ENCODE measurements at regions not wholly inside any gene's neighbourhood (a gene's known extent, or its start where the extent isn't known, plus 50 kb on each side); places are given as distances from the start of the nearest gene placed in this dataset.
"Not testable (repeated sequence)": the region's sequence is repeated elsewhere in the genome, so short reads cannot be mapped to it uniquely, and the experiment has no call there.

DNA sequence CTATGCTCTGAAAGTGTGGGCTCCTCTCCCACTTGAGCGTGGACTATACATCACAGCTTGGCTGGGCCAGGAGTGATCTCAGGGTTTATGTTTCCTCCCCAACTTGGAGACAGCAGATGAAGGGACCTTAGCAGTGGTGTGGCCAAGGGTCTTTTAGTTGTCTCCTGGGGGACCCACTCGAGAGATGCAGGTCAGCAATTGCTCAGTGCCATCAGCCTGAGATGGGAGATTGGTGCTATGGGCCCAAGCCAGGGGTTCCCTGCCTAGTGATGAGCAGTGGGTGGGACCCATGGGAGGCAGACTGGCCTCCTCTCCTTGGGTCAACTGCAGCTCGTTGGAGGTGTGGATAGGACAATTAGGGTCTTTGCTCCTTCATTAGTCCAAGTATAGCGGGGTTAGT lies 510.5 kb upstream of the FSHR start:
- no peak for DNase-seq

DNA sequence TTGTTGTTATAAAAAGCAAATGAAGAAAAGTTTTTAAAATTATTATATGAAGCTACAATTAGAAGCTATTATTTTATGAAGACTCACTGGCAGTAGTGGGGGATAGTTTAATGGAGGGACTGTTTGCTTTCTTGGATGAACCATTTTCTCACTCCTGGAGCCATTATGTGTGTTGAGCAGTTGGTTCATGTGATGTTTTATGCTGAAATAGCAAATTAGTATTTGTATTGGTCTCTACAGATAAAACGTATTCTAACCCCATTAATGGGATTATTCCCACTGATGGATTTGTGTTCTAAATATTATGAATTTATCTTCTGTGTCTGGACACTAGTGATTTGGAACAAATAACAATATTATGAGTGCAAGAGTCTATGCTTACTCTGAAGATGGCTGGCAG lies 507.5 kb upstream of the FSHR start:
- DNase-seq: no peak

- no peak for DNase-seq
Observed at GRCh38 chr2:49656853-49657252, 502.5 kb upstream of the FSHR start.

- DNase-seq: no peak
Observed at GRCh38 chr2:49643149-49643548, 488.8 kb upstream of the FSHR start.

GRCh38 chr2:49640630-49641029 lies 486.3 kb upstream of the FSHR start:
- DNase-seq: no peak

DNA sequence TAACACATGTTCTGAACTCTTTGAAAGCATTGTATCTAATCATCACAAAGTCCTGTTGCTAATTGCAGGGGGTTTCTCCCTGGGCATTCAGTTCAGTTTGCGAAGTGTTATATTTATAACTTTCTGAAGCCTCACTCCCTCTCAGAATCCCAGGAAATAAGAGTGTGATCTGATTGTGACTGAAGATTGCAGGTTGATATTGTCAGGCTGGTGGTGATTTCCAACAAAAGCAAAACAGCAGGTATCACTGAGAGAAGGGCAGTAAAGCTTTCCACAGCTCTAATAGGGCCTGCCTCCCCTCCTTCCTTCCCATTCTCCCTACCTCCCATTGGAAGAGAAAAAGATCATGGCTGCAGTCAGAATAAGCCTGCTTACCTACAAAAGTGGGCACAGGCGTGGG lies 466.7 kb upstream of the FSHR start:
- no peak for DNase-seq

DNA sequence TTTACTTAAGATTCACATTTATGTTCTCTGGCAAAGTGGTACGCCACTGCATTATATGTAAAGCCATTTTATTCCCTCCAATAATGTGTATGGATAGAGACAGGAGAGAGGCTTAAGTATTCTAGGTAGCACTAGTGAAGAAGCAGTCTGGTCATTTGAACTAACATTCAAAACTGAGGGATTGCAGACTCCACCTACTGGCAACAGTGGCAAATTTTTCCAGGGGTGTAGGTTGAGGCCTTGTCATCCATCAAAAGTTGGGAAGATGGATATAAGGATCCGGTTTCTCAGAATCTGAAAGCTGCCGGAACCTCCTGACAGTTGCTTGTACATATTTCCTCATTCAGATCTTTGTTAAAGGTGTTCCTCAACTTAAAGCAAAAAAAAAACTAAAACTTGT lies 465.5 kb upstream of the FSHR start:
- no peak for DNase-seq

DNA sequence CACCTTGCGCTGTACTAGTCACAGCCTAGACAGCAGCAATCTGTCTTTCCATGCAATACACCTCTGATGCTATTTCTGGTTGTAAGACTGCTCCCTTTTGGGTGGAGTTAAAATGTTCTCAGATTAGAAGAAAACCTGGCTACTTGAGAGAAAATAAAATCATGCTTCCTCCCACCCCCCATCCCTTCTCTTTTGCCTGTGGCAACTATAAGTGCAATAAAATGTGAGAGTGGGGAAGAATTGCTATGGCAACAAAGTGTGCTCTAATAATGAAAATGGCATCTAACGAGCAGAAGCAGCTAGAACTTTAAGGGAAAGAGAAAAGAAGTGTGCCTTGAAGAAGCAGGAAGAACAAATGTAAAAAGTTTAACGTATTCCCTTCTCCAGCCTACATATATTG lies 464.2 kb upstream of the FSHR start:
- no peak for DNase-seq

GRCh38 chr2:49616800-49617199 lies 462.5 kb upstream of the FSHR start:
- no peak for DNase-seq

GRCh38 chr2:49611796-49612195 lies 457.5 kb upstream of the FSHR start:
- not testable (repeated sequence) for DNase-seq

- no peak for DNase-seq
Observed at GRCh38 chr2:49600524-49600923, 446.2 kb upstream of the FSHR start.

- no peak for DNase-seq
Observed at GRCh38 chr2:49598231-49598630, 443.9 kb upstream of the FSHR start.

GRCh38 chr2:49585921-49586320 lies 431.6 kb upstream of the FSHR start:
- DNase-seq: no peak

- no peak for DNase-seq
Observed at GRCh38 chr2:49582946-49583345, 428.6 kb upstream of the FSHR start.

- DNase-seq: no peak
Observed at GRCh38 chr2:49577041-49577440, 422.7 kb upstream of the FSHR start.

GRCh38 chr2:49569176-49569575 lies 414.9 kb upstream of the FSHR start:
- no peak for DNase-seq

DNA sequence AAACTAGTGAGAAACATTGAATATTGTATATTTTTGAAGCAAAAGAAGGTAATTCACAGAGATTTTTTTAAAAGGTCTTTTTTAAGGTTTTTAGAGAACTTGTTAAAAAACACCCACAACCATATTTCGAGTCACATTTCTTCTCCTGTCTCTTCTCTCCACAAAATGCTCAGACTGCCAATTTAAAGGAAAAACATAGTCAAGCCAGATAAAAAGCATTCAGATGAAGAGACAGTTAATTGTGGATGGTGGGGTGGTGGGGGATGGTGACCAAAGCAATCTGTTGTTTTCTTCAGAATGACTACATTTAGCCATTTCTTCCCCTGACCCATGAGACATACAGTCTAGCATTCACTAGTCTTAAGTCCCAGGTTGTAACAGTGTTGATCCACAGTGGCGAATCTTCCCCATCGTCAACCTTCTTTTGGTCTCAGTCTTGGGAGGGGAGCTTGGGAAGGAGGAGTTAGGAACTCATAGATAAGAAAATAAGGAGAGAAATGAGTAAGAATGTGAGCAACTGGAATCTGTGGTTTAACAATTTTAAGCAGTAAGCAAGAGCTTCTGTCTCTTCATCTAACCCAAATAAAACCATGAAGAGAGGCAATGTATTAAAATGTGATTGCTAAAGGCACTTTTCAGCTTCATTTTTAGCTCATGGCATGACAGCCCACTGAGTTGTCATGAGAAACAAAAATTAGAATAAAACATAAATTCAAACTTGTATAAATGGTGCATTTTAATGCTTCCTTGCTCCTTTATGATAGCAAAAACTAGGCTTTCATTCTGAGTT lies 413.7 kb upstream of the FSHR start:
- DNase-seq: no peak

DNA sequence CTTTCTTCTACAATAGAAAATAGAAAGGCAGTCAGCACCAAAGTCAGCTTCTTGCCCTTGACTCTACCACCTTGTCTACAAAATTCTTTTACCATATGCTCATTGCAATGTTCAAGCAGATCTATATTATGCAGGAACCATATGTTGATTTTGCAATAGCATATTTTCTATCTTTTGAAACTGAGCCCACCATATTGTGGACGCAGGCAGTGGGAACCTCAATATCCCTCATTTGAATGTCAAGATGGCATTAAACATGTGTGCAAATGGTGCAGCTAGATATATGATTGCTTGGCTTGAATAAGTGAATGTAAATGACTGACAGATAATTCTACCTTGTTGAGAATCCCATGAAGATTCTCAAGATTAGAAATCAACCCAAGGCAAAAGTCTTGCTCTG lies 412.7 kb upstream of the FSHR start:
- DNase-seq: no peak

- no peak for DNase-seq
Observed at GRCh38 chr2:49553658-49554057, 399.3 kb upstream of the FSHR start.

DNA sequence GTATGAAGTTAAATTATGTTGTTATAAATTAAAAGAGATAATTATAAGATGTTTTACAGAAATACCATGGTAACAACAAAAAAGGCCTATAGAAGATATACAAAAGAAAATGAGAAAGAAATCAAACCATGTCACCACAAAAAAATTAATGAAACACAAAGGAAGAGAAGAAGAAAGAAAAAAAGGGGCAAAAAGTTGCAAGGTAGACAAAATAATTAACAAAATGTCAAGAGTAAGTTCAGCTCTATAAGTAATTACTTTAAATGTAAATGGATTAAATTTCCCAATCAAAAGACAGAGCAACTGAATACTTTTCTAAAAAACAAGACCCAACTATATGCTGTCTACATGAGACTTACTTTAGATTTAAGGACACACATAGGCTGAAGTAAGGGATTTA lies 378.4 kb upstream of the FSHR start:
- DNase-seq: no peak

DNA sequence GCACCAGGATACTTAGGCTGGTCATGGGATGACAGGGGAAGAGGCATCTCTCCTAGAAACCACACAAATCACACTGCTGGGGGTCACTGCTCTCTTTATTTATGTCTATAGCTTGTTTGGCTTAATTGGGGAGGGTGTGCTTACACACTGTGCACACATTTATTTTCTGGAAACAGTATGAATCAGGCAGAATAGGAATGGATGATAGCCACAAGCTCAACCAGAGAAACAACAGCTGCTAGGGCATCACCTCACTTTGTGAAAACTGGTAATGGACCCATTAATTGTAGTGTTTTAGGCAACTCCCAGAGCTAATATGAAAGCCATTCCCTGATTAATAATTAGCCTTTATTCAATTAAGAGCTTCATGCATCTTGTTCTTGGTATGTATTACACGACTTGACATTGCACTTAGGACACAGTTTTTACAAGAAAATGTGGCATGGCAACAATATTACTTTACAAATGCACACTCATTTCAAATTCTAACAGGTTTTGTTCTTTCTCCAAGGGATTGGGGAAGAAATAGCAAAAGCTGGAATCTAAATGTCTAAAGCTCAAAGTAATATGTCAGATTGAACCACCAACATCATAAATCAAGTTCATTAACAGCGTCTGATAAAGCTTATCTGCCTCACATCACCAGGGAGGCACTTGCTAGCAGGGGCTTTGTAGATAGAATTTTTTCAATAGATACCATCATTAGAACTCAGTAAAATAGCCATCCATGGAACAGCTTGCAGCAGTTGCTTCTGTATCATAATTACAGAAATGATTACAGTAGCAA lies 361.9 kb upstream of the FSHR start:
- no peak for DNase-seq

DNA sequence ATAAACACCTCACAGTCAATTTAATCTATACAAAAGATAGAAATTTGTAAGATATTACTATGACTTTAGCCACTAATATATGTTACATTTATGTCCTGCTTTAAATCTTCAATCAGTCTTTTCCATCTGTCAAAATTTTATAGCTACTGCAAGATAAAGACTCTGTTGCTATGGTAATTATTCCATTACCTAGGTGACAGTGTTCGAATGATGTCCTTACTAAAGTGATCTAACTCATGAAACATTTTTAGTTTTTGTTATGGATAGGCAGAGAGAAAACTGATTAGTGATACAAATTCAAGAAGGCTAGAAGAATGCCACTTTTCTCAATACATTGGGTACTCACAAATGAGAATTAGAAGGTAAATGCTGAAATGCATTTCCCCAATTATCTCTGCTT lies 359.9 kb upstream of the FSHR start:
- DNase-seq: no peak

GRCh38 chr2:49490710-49491109 lies 336.4 kb upstream of the FSHR start:
- peak in 1 of 2 donors; percentile 3 for DNase-seq

DNA sequence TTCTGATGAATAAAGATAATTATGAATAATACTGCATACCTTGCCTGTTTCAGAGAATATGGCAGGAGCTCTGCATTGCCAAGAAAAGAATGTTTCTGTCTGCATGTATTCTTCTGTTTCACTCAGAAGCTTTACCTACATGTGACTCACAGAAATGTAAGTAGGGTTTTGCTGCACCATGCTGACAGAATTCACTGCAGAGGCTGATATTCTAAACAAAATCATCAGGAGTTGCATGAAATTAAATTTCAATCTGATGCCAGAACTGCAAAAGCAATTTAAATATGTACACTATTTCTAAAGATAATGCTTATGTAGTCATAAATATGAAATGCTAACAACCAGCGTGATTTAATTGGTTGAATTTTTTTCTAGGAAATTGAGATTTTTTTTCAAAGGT lies 332.8 kb upstream of the FSHR start:
- DNase-seq: no peak

DNA sequence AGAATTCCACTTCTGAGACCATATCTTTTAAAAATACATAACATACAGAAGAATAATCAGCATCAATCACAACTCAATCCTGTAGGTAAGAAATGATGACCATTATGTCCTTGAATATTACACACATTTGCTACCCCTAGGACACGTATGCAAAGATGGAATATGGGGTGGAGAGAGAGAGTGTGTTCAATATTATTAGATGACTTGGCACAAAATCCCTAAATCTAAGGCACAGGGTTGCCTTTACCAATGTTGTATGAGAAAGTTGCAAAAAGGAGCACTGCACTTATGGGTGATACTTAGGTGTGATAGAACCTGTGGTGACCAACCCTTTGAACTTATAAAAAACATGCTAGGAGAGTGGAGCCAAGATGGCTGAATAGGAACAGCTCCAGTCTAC lies 326.2 kb upstream of the FSHR start:
- DNase-seq: no peak
